ENCODE measurements at regions not wholly inside any gene's neighbourhood (a gene's known extent, or its start where the extent isn't known, plus 50 kb on each side); places are given as distances from the start of the nearest gene placed in this dataset.

DNA sequence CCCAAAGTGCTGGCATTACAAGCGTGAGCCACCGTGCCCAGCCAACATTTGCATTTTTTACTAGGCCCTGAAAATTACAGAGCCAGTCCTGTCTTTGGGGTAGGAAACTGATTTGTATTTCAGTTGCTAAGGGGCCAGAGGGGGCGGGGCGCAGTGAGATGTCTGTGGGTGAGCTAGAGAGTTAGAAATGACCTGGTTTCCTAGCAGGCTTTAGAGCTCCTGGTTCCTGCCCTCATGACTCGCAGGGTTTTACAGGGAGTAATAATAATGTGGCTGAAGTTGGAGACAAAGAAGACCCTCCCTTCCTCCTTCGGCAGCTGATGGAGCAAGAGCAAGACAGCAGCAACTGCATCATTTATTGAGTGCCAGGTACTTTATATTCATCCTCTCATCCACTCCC lies 131.5 kb downstream of the TFAP2C start:
- in situ Hi-C loops (cut with HindIII; ENCODE audit: low pct_unique_long_range_greater_than_20kb, low sequenced_read_pairs): no loop called here
- ChIA-PET POLR2A (no interaction called here), CTCF (no interaction called here)
- ATAC-seq: no peak
- no peak for DNase-seq (ENCODE audit: low read depth, low spot score)
- TF ChIP-seq, protein P1, sequence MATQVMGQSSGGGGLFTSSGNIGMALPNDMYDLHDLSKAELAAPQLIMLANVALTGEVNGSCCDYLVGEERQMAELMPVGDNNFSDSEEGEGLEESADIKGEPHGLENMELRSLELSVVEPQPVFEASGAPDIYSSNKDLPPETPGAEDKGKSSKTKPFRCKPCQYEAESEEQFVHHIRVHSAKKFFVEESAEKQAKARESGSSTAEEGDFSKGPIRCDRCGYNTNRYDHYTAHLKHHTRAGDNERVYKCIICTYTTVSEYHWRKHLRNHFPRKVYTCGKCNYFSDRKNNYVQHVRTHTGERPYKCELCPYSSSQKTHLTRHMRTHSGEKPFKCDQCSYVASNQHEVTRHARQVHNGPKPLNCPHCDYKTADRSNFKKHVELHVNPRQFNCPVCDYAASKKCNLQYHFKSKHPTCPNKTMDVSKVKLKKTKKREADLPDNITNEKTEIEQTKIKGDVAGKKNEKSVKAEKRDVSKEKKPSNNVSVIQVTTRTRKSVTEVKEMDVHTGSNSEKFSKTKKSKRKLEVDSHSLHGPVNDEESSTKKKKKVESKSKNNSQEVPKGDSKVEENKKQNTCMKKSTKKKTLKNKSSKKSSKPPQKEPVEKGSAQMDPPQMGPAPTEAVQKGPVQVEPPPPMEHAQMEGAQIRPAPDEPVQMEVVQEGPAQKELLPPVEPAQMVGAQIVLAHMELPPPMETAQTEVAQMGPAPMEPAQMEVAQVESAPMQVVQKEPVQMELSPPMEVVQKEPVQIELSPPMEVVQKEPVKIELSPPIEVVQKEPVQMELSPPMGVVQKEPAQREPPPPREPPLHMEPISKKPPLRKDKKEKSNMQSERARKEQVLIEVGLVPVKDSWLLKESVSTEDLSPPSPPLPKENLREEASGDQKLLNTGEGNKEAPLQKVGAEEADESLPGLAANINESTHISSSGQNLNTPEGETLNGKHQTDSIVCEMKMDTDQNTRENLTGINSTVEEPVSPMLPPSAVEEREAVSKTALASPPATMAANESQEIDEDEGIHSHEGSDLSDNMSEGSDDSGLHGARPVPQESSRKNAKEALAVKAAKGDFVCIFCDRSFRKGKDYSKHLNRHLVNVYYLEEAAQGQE (IDR thresholded peaks at IDR 0.05; ENCODE audit: insufficient read depth in 1 of 2, low read depth in 2 of 2, low read length in 1 of 2): no peak
- TF ChIP-seq SIN3A (IDR thresholded peaks at IDR 0.05; ENCODE audit: borderline replicate concordance, insufficient read depth, low read depth, low read length) (no peak), TCF7L2 (IDR thresholded peaks at IDR 0.05; ENCODE audit: low read depth, low read length) (no peak), POLR2AphosphoS5 (IDR thresholded peaks at IDR 0.05; ENCODE audit: low read depth, low read length) (no peak)
- TF ChIP-seq, protein P2, sequence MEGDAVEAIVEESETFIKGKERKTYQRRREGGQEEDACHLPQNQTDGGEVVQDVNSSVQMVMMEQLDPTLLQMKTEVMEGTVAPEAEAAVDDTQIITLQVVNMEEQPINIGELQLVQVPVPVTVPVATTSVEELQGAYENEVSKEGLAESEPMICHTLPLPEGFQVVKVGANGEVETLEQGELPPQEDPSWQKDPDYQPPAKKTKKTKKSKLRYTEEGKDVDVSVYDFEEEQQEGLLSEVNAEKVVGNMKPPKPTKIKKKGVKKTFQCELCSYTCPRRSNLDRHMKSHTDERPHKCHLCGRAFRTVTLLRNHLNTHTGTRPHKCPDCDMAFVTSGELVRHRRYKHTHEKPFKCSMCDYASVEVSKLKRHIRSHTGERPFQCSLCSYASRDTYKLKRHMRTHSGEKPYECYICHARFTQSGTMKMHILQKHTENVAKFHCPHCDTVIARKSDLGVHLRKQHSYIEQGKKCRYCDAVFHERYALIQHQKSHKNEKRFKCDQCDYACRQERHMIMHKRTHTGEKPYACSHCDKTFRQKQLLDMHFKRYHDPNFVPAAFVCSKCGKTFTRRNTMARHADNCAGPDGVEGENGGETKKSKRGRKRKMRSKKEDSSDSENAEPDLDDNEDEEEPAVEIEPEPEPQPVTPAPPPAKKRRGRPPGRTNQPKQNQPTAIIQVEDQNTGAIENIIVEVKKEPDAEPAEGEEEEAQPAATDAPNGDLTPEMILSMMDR (IDR thresholded peaks at IDR 0.05): no peak
- no TSS peak for BruUV-seq (replicated peaks)
- no peak overlapping the region for H3K27ac ChIP-seq (ENCODE audit: low read length)
- no peaks in the 10 kb centered on the region for H3K4me1 ChIP-seq (ENCODE audit: control insufficient read depth, insufficient read depth, low read length)
- no peak overlapping the region for H3K4me3 ChIP-seq (ENCODE audit: low read depth in 2 of 2, low read length in 2 of 2)
- no peaks in the 10 kb centered on the region for H3K9me3 ChIP-seq (ENCODE audit: control insufficient read depth, insufficient read depth, low read depth, low read length)
- intact Hi-C loops (cut with micrococcal nuclease; ENCODE audit: unreplicated experiment): no loop called here
- no peaks in the 10 kb centered on the region for H3K36me3 ChIP-seq (ENCODE audit: control insufficient read depth, insufficient read depth, low read length)
- H3K27me3 ChIP-seq (ENCODE audit: control insufficient read depth, insufficient read depth, low read length): no peaks in the 10 kb centered on the region

DNA sequence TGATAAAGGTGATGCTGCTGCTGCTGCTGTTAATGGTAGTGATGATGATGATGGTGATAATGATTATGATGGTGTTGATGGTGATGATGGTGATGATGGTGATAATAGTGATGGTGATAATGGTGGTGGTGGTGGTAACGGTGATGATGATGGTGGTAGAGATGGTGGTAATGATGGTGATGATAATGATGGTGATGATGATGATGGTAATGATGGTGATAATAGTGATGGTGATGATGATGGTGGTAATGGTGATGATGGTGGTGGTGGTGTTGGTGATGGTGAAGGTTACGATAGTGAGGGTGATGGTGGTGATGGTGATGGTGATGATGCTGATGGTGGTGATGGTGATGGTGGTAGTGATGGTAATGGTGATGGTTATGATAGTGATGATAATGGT lies 132.3 kb downstream of the TFAP2C start:
- BruUV-seq (replicated peaks): no TSS peak
- TF ChIP-seq SIN3A (IDR thresholded peaks at IDR 0.05; ENCODE audit: borderline replicate concordance, insufficient read depth, low read depth, low read length): no peak
- TF ChIP-seq POLR2AphosphoS5 (IDR thresholded peaks at IDR 0.05; ENCODE audit: low read depth, low read length): no peak
- no peak for TF ChIP-seq TCF7L2 (IDR thresholded peaks at IDR 0.05; ENCODE audit: low read depth, low read length)
- TF ChIP-seq, protein P1 (IDR thresholded peaks at IDR 0.05; ENCODE audit: insufficient read depth in 1 of 2, low read depth in 2 of 2, low read length in 1 of 2): no peak
- TF ChIP-seq, protein P2 (IDR thresholded peaks at IDR 0.05): no peak
- in situ Hi-C loops (cut with HindIII; ENCODE audit: low pct_unique_long_range_greater_than_20kb, low sequenced_read_pairs): no loop called here
- Histone ChIP-seq H3K4me3 (ENCODE audit: low read depth in 2 of 2, low read length in 2 of 2) (no peak overlapping the region), H3K27me3 (ENCODE audit: control insufficient read depth, insufficient read depth, low read length) (no peaks in the 10 kb centered on the region), H3K4me1 (ENCODE audit: control insufficient read depth, insufficient read depth, low read length) (no peaks in the 10 kb centered on the region), H3K9me3 (ENCODE audit: control insufficient read depth, insufficient read depth, low read depth, low read length) (no peaks in the 10 kb centered on the region), H3K27ac (ENCODE audit: low read length) (no peak overlapping the region), H3K36me3 (ENCODE audit: control insufficient read depth, insufficient read depth, low read length) (no peaks in the 10 kb centered on the region)
- ChIA-PET POLR2A (no interaction called here), CTCF (no interaction called here)
- DNase-seq (ENCODE audit: low read depth, low spot score) (no peak), ATAC-seq (no peak)
- intact Hi-C loops (cut with micrococcal nuclease; ENCODE audit: unreplicated experiment): no loop called here
